ENCODE measurements at regions not wholly inside any gene's neighbourhood (a gene's known extent, or its start where the extent isn't known, plus 50 kb on each side); places are given as distances from the start of the nearest gene placed in this dataset.

GRCh38 chr3:144307951-144308350, 336.3 kb downstream of the DIPK2A start:
- no peak for DNase-seq

GRCh38 chr3:144308396-144308795, 336.8 kb downstream of the DIPK2A start:
- DNase-seq = no peak

DNA sequence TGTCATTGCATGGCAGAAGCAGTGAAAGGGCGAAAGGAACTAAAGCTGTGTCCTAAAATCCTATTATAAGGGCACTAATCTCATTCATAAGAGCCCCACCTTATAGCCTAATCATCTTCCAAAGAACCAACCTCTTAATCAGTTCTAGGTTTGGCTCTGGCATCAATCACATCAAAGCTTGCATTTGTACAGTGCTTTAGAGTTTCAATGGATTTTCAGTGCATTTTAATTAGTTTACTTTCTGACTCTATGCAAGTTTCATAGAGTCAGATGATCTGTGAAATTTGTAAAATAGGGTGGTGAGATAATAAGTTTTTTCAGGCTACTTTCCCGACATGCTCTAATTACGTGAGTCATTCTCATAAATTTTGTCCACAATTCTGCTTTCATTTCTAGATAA, 341.1 kb downstream of the DIPK2A start:
- DNase-seq = no peak

DNA sequence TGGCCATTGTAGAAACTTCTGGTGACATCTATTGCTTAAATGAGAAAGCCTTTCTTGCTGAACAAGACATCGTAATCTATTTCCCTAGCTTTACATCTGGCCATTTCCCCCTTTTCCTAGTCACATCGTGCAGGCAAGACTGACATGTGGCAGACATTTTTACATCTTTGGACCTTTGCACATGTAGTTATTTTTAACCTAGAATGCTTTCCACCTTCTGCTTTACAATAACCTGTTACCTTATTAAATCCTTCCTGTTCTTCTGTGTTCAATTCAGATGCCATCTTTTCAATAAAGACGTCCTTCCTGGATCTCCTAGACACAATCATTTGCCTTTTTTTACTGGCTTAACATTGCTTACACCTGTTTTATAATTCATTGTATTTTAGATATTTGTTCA, 343.3 kb downstream of the DIPK2A start:
- no peak for DNase-seq

GRCh38 chr3:144317961-144318360, 346.3 kb downstream of the DIPK2A start:
- no peak for DNase-seq

DNA sequence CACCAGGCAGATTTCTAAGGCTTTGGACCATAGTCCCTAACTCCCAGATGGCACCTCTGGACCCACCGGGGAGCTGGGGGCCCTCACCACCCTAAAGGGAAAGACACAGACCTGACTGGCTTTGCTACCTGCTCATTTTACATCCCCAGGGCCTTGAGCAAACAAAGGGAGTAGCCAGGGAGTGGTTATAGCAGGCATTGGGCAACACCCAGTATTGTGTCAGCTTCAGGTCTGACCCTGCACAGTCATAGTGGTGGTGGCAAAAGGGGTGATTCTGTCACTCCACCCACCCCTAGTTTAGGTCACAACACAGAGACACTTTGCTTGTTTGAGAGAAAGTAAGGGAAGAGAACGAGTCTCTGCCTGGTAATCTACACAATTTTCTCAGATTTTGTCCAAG, 352.5 kb downstream of the DIPK2A start:
- no peak for DNase-seq

- DNase-seq = no peak
Measured at GRCh38 chr3:144332868-144333267, 361.2 kb downstream of the DIPK2A start.

- DNase-seq = no peak
Measured at GRCh38 chr3:144341471-144341870, 369.8 kb downstream of the DIPK2A start.

DNA sequence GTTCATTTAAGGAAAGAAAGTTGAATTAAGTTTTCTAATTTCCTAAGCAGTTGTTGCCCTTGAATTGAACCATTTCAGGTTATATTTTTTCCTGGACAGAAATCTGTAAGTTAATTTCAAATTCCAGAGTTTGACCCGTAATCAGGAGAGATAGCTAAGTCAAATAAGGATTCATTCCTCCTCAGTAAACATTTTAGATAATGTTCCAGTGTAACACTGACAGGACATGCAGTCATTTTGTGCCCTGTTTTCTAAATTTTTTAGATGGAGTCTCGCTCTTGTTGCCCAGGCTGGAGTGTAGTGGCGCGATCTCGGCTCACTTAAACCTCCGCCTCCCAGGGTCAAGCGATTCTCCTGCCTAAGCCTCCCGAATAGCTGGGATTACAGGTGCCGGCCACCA, 371.7 kb downstream of the DIPK2A start:
- no peak for DNase-seq

- DNase-seq = no peak
Measured at GRCh38 chr3:144343777-144344176, 372.2 kb downstream of the DIPK2A start.

GRCh38 chr3:144344925-144345548, 373.4 kb downstream of the DIPK2A start:
- DNase-seq = no peak

GRCh38 chr3:144350125-144350524, 378.5 kb downstream of the DIPK2A start:
- no peak for DNase-seq

DNA sequence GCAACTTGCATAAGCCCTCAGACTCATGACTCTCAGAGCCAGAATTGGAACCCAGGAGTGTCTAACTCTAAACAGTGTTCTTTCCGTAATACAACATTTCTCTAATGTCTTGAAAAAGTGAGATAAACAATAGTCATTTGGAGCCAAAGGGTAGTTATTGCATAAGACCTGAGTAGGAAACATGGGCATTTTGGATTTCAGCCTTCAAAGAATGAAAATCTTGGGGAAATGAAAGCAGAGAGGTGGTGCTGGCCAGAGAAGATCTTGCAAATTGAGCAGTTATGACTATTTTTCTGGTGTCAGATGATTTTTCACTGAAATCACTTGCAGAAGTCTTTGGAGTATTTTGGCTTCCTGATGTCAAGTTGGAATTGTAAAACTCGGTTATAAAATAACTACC, 379.4 kb downstream of the DIPK2A start:
- DNase-seq = no peak

DNA sequence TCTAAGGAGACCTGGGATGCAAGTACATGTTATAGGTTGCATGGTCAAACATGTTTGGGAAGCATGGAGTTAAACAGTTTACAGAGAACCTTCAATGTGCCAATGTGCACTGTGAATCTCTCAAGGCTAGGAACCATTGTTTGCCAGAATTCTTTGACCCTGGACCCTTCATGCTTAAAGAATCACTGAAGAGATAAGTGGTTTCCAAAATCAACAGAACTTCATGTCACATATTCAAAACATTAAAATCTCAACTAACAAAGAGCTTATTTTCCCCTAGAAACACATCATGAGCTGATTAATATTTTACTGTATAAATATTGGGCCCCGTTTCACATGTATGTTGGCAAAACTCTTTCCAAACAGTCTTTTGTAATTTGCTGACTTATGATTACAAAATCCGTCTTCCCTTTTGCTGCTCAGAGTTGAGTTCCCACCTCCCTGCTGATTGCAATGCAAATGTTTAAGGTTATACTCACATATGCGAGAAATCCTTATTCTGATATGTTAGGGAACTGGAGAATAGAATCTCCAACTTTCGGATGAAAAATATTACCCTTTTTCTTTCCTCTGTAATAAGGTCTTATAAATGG, 380.2 kb downstream of the DIPK2A start:
- DNase-seq = no peak

DNA sequence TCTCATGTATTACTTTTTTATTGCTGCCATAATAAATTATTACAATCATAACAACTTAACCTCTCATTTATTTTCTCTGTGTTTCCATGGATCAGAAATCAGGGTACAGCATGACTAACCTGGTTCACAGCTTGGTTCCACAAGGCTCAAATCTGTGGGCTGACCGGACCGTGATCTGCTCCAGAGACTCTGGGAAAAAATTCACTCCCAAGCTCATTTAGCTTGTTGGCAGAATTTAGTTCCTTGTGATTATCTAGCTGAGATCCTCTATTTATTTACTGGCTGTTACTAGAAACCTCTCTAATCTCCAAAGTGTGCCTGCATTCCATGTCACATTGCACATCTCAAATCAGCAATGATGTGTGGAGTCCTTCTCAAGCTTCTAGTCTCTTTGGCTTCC, 386.6 kb downstream of the DIPK2A start:
- no peak for DNase-seq

DNA sequence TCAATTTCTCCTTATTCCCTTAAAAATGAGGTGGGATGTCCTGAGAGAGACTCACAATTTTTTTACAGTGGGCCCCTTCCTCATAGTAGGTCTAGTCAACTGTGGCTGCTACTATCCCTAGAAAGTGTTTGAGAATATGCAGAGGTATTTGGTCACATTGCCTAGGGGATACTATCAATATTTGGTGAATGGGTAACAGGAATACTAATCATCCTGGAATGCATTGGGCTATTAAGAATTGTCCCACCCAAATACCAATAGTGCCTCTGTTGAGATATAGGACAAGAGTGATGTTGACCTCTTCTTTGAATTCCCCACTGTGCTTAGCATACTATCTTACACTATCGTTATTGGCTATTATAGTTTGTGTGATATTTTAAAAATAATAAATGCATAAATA, 389.4 kb downstream of the DIPK2A start:
- DNase-seq = no peak

DNA sequence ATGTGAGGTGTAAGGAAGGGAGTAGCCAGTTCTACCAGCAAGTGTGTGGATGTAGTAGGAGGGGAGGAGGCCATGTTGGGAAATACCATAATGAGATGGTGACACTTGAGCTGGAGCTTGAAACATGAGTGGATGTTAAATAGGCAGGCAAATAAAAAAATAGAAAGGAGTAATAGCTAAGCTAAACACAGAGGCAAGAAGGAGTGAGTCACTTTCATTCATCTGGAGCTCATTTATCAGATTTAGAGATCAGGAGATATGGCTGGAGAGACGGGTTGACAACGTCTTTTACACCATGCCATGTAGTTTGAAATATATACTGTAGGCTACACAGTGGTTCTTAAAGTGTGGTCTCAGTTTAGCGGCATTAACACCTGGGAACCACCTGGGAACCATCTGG, 390.5 kb downstream of the DIPK2A start:
- no peak for DNase-seq

- DNase-seq = no peak
Measured at GRCh38 chr3:144363856-144364255, 392.2 kb downstream of the DIPK2A start.

DNA sequence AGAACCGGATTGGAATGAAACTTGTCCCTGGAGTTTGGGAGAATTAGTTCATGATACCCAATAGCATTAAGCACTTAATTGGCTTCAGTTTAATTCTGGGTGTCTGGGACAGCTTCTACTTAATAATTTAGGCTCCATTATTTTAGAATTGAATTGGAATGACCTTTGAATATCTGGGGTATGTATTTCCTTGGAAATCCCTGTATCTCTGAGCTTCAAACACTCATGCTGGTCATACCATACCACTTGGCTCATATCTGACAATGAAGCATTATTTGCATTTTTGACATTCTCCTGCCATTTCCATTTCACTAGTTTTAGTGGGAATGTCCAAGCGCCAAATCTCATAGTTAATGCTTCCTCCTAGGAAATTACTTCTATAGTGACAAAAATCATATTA, 393.1 kb downstream of the DIPK2A start:
- no peak for DNase-seq

DNA sequence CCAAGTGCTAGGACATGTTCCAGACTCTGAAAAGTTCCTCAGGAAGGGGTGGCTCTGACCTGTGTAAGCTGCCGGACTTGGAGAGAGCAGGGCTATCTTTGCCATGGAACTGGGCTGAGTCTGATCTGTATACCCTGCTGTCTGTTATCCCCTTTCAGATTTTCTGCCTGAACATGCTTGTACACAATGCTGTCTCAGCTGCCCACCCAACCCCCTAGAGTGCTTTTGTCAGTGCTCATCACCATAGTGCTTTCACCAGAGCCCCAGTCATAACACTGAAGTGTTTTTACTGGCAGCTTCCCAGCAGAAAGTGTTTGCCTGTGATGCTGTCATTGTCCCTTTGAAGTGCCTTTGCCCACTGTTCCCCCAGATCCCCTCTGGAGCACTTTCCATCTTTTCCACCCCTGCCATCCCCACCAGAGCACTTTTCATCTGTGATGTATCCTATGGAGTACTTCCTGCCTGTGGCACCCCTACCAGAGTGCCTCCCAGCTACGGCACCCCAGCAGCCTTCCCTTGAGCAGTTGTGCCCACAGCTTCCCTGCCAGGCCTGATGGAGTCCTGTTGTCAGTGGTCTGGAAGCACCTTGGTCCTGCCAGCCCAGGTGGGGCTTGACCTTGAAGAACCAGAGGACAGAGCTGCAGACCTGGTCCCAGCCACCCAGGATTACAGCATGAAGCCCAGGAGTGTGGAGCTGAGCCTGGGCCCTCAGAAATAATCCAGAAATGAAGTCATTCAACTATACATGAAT, 397.7 kb downstream of the DIPK2A start:
- DNase-seq = no peak

DNA sequence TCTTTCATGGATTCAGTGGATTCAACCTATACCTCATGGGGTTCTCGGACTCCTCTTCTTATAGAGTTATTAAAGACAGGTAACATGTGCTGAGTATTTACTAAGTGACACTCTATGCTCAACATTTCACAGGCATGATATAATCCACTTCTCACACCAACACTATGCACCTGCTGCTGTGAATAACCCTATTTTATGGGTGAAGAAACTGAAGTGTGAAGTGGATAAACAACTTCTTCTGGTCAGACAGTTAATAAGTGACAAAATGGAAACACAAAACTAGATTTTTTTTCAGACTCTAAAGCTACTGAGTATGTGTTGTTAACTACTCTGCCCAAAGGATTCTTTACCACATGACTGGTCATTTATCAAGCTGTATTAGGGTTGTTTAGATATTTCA, 403.5 kb downstream of the DIPK2A start:
- no peak for DNase-seq

GRCh38 chr3:144380849-144381248, 409.2 kb downstream of the DIPK2A start:
- no peak for DNase-seq

DNA sequence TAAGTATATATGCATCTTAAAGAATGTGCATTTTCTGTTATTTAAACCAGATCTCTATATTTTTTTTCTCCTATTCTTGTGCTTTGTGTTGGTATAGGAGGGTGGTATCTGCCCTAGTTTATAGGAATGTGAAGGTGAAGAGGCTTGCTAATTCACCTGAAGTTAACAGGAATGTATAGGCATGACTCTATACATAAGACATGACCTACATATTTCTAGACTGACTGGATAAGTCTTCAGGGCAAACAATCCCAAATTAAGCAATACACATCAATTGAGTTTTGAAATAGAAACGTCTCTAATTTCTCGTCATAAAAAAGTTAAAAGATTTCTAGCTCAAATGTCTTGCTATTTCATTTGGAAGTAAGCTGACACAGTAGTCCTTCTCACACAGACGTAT, 410.0 kb downstream of the DIPK2A start:
- no peak for DNase-seq

DNA sequence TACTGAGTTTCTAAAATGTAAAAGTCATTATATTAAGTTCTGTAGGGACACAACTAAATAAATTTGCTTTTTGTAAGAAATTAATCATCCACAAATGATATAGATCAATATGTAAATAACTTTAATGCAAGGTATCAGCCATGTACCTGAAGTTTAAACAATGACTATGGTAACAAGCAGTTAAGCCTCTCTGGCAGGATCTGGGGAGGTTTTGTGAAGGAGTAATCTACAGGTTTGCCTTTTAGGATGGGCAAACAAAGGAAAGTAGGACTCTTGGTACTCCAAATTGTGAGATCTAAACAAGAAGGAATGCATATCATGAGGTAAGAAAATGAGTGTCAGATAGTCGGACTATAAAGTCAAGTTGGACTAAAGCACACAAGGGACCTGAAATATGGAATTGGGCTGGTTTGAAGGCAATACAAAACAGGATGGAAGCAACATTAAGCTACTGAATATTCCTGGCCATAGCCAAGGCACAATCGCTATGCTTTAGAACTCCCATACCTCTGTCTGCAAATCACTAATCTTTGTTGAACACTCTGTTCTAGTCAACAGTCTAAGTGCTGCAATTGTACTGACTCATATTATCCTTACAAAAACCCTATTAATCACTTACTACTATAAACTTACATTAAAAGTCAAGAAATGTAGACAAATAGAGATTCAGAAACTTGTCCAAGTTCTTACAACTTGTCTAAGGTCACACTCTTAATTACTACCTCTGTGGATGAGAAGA, 412.8 kb downstream of the DIPK2A start:
- no peak for DNase-seq

Data from NCI-H526 treated with DMSO at 0.1 percent for 48 hours (cell line).